IPS-NIHi11 (cell line): ENCODE measurements at regions not wholly inside any gene's neighbourhood (a gene's known extent, or its start where the extent isn't known, plus 50 kb on each side); places are given as distances from the start of the nearest gene placed in this dataset.
A peak's percentile ranks its signal among the peaks of the same experiment; 100 is the strongest.

ENCODE experiments used
- DNase-seq: peaks from one replicate; pipeline ENCODE4 v3.0.0; 2012; ENCODE audit warnings: mixed read lengths, low spot score

- DNase-seq, result no peak
Observed at GRCh38 chr10:6770846-6771245, 190.8 kb upstream of the PRKCQ start.

GRCh38 chr10:6769704-6770417 lies 189.8 kb upstream of the PRKCQ start:
- no peak for DNase-seq

GRCh38 chr10:6766131-6766801 lies 186.2 kb upstream of the PRKCQ start:
- DNase-seq, result no peak

- DNase-seq, result peak; percentile 27
Observed at GRCh38 chr10:6763423-6763822, 183.3 kb upstream of the PRKCQ start.

GRCh38 chr10:6763001-6763400 lies 182.9 kb upstream of the PRKCQ start:
- no peak for DNase-seq

GRCh38 chr10:6759961-6760360 lies 179.9 kb upstream of the PRKCQ start:
- DNase-seq, result no peak

- DNase-seq, result no peak
Observed at GRCh38 chr10:6757158-6757557, 177.1 kb upstream of the PRKCQ start.

GRCh38 chr10:6756716-6757115 lies 176.6 kb upstream of the PRKCQ start:
- DNase-seq, result no peak

- no peak for DNase-seq
Observed at GRCh38 chr10:6755781-6756460, 175.8 kb upstream of the PRKCQ start.

- peak; percentile 60 for DNase-seq
Observed at GRCh38 chr10:6753644-6754043, 173.6 kb upstream of the PRKCQ start.

- DNase-seq, result no peak
Observed at GRCh38 chr10:6751363-6751762, 171.3 kb upstream of the PRKCQ start.

GRCh38 chr10:6748981-6749635 lies 169.0 kb upstream of the PRKCQ start:
- peak; percentile 25 for DNase-seq

GRCh38 chr10:6748029-6748428 lies 168.0 kb upstream of the PRKCQ start:
- DNase-seq, result no peak

- no peak for DNase-seq
Observed at GRCh38 chr10:6746782-6747181, 166.7 kb upstream of the PRKCQ start.

- no peak for DNase-seq
Observed at GRCh38 chr10:6743291-6743849, 163.3 kb upstream of the PRKCQ start.

GRCh38 chr10:6741541-6741941 lies 161.5 kb upstream of the PRKCQ start:
- DNase-seq, result no peak

GRCh38 chr10:6739530-6740174 lies 159.6 kb upstream of the PRKCQ start:
- no peak for DNase-seq

- peak; percentile 24 for DNase-seq
Observed at GRCh38 chr10:6738112-6738768, 158.2 kb upstream of the PRKCQ start.

GRCh38 chr10:6737758-6738111 lies 157.7 kb upstream of the PRKCQ start:
- no peak for DNase-seq

- DNase-seq, result peak; percentile 67
Observed at GRCh38 chr10:6737080-6737641, 157.1 kb upstream of the PRKCQ start.

GRCh38 chr10:6734286-6734685 lies 154.2 kb upstream of the PRKCQ start:
- DNase-seq, result no peak
